ENCODE measurements at regions not wholly inside any gene's neighbourhood (a gene's known extent, or its start where the extent isn't known, plus 50 kb on each side); places are given as distances from the start of the nearest gene placed in this dataset.

GRCh38 chr3:116643001-116643400 is 66.6 kb upstream of the TUSC7 start:
- no peaks in the 10 kb centered on the region for H3K4me1 ChIP-seq
- DNase-seq (ENCODE audit: low spot score): no peak
- no peaks in the 10 kb centered on the region for H3K27me3 ChIP-seq
- H3K36me3 ChIP-seq: no peaks in the 10 kb centered on the region
- TF ChIP-seq CTCF (IDR thresholded peaks at IDR 0.05): no peak
- H3K9me3 ChIP-seq: no peaks in the 10 kb centered on the region
- no peak overlapping the region for H3K4me3 ChIP-seq
- no peak overlapping the region for H3K27ac ChIP-seq

- H3K27ac ChIP-seq: no peak overlapping the region
- H3K27me3 ChIP-seq: no peaks in the 10 kb centered on the region
- DNase-seq (ENCODE audit: low spot score): no peak
- H3K4me1 ChIP-seq: no peaks in the 10 kb centered on the region
- no peak overlapping the region for H3K4me3 ChIP-seq
- H3K9me3 ChIP-seq: no peaks in the 10 kb centered on the region
- no peak for TF ChIP-seq CTCF (IDR thresholded peaks at IDR 0.05)
- H3K36me3 ChIP-seq: no peaks in the 10 kb centered on the region
Measured at GRCh38 chr3:116647996-116648395, 61.6 kb upstream of the TUSC7 start.
